Stimulated activated naive B cell treated with anti-CD40 and anti-IgM and Interleukin-4, amounts not matched to agents 10 μg/mL and 1 μg/mL and 100 μg/mL, for 72 hours (primary cell): ENCODE measurements at regions not wholly inside any gene's neighbourhood (a gene's known extent, or its start where the extent isn't known, plus 50 kb on each side); places are given as distances from the start of the nearest gene placed in this dataset.

Experiments used
- ATAC-seq, 2 donors: fragments of 150-1000 bp; cut with Tn5 transposase; replicated peaks; 2 replicates each; pipeline ENCODE4 v1.10.0; 2021; ENCODE audit warnings: moderate library complexity in 1 of 2
- DNase-seq: peaks from one replicate; pipeline ENCODE4 v3.0.0; 2021
- H3K27ac Mint-ChIP-seq: one replicate; pipeline ENCODE4 v1.8.0; 2022; ENCODE audit warnings: mild to moderate bottlenecking, mixed read lengths
- H3K27me3 Mint-ChIP-seq, 2 donors: one replicate each; pipeline ENCODE4 v1.8.0; 2022; ENCODE audit warnings: mixed read lengths in 2 of 2
- H3K36me3 Mint-ChIP-seq, 2 donors: one replicate each; pipeline ENCODE4 v1.8.0; 2022; ENCODE audit warnings: mixed read lengths in 2 of 2, mild to moderate bottlenecking in 1 of 2
- H3K4me1 Mint-ChIP-seq, 2 donors: one replicate each; pipeline ENCODE4 v1.8.0; 2022; ENCODE audit warnings: mixed read lengths in 2 of 2, mild to moderate bottlenecking in 1 of 2
- H3K4me3 Mint-ChIP-seq, 2 donors: one replicate each; pipeline ENCODE4 v1.8.0; 2022; ENCODE audit warnings: mild to moderate bottlenecking in 2 of 2, mixed read lengths in 2 of 2, moderate library complexity in 1 of 2
- H3K9me3 Mint-ChIP-seq, 2 donors: one replicate each; pipeline ENCODE4 v1.8.0; 2022; ENCODE audit warnings: mixed read lengths in 2 of 2, mild to moderate bottlenecking in 1 of 2

DNA sequence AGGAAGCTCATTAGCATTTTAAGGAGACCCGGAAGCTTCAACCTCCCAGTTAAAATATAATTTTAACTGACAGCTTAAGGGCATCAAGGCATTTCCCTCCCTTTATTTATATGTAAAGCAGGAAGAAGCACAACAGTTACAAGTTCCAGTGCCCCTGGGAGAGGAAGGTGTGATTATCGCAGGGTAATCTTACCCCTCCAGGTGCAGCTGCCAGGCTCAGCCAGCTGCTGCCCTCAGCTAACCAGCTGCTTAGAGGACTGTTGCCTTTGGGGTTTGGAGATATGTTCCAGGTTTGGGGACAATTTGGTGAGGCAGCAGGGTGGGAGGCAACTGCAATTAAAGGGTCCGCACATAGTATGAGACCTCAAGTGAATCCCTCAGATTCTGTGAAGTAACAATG, 55.3 kb upstream of the SETBP1 start:
- no peaks in the 10 kb centered on the region for H3K27me3 Mint-ChIP-seq
- H3K4me1 Mint-ChIP-seq, result peaks cover 27 to 60% of the 10 kb centered on the region in 2 donors
- ATAC-seq, result no peak
- no peak for DNase-seq
- H3K9me3 Mint-ChIP-seq, result peaks cover 0 to 6% of the 10 kb centered on the region in 2 donors
- H3K36me3 Mint-ChIP-seq, result peaks cover 0 to 3% of the 10 kb centered on the region in 2 donors
- H3K4me3 Mint-ChIP-seq, result no peak overlapping the region
- H3K27ac Mint-ChIP-seq, result peak overlapping the region; percentile 44

DNA sequence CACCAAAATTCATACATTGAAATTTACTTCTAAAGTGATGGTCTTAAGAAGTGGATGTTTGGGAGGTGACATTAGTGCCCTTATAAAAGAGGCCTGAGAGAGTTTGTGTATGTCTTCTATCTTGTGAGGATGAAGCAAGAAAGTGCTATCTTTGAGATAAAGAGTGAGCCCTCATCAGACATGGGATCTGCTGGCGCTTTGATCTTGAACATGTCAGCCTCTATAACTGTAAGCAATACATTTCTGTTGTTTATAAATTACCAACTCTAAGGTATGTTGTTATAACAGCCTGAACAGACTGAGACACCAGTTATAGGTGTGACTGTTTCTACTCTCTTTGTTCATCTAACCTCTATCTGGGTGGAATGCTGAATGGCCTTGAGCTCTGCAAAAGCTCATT, 54.5 kb upstream of the SETBP1 start:
- Mint-ChIP-seq H3K4me1 (peaks cover 28 to 66% of the 10 kb centered on the region in 2 donors), H3K27ac (no peak overlapping the region), H3K4me3 (no peak overlapping the region), H3K36me3 (peaks cover 0 to 3% of the 10 kb centered on the region in 2 donors), H3K9me3 (peaks cover 0 to 6% of the 10 kb centered on the region in 2 donors), H3K27me3 (no peaks in the 10 kb centered on the region)
- ATAC-seq (no peak), DNase-seq (no peak)

DNA sequence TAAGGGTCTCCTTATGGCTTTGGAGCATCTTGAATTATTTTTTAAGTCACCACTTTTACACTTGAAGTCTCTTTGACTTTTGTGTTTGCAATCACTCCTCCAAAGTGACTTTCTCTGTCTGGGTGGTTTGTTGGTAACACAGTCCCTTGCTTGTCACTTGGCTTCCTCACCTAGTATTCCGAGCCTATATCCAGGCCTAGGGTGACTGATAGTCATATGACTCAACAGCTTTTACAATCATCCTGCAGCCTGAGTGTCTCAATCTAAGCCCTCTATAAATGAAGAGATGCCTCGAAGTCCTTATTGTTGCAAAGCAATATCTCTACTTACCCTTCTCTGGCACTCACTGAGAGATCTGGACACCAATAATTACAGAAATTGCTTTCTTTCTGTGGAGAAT, 53.9 kb upstream of the SETBP1 start:
- ATAC-seq, result no peak
- H3K4me3 Mint-ChIP-seq, result no peak overlapping the region
- DNase-seq, result no peak
- no peak overlapping the region for H3K27ac Mint-ChIP-seq
- no peaks in the 10 kb centered on the region for H3K27me3 Mint-ChIP-seq
- H3K4me1 Mint-ChIP-seq, result peaks cover 28 to 67% of the 10 kb centered on the region in 2 donors
- H3K36me3 Mint-ChIP-seq, result peaks cover 0 to 4% of the 10 kb centered on the region in 2 donors
- peaks cover under 1 to 6% of the 10 kb centered on the region in 2 donors for H3K9me3 Mint-ChIP-seq

DNA sequence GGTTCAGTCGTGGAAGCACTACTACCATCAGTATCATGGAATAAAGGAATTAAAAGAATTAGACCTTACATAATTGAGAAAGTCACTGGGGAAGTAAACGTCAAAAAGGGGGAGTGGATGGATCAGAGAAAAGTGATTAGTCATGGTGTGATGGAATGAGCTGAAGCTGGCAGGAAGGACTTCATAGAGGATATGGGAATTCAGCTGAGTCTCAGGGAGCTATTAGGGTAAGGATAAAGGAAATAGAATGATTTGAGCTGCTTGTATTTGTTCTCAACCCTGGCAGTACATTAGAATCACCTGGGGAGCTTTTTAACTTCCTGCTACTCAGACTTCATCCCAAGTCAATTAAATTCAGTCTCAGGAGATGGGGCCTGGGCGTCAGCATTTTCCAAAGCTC, 53.4 kb upstream of the SETBP1 start:
- Mint-ChIP-seq H3K36me3 (peaks cover 0 to 8% of the 10 kb centered on the region in 2 donors), H3K27ac (no peak overlapping the region)
- no peak for DNase-seq

GRCh38 chr18:44629406-44629805, 51.3 kb upstream of the SETBP1 start:
- Mint-ChIP-seq H3K36me3 (peaks cover 0 to 8% of the 10 kb centered on the region in 2 donors), H3K9me3 (peaks cover 5 to 7% of the 10 kb centered on the region in 2 donors), H3K4me3 (no peak overlapping the region), H3K4me1 (peaks cover 23 to 65% of the 10 kb centered on the region in 2 donors), H3K27ac (peak overlapping the region; percentile 88), H3K27me3 (no peaks in the 10 kb centered on the region)
- DNase-seq, result no peak
- peak; percentile 12 to 20 for ATAC-seq

More for the DNA sequence above, 53.4 kb upstream of the SETBP1 start:
- ATAC-seq, result no peak
- Mint-ChIP-seq H3K9me3 (peaks cover 5 to 9% of the 10 kb centered on the region in 2 donors), H3K27me3 (no peaks in the 10 kb centered on the region), H3K4me3 (no peak overlapping the region), H3K4me1 (peaks cover 28 to 71% of the 10 kb centered on the region in 2 donors)

- peak; percentile 96 to 98 for ATAC-seq
- Mint-ChIP-seq H3K27me3 (no peaks in the 10 kb centered on the region), H3K4me3 (peak overlapping the region; percentile 9 to 11), H3K4me1 (peaks cover 22 to 58% of the 10 kb centered on the region in 2 donors), H3K9me3 (peaks cover 5 to 6% of the 10 kb centered on the region in 2 donors), H3K36me3 (peaks cover 0 to 8% of the 10 kb centered on the region in 2 donors), H3K27ac (peak overlapping the region; percentile 88)
- DNase-seq, result peak; percentile 43
Measured at GRCh38 chr18:44630118-44630517, 50.6 kb upstream of the SETBP1 start.
